Prostate gland (tissue), 2 donors: ENCODE measurements at regions not wholly inside any gene's neighbourhood (a gene's known extent, or its start where the extent isn't known, plus 50 kb on each side); places are given as distances from the start of the nearest gene placed in this dataset.

Experiments used
- DNase-seq: peaks from one replicate; pipeline ENCODE4 v3.0.0-alpha.2; 2019; ENCODE audit warnings: low spot score
- H3K27ac ChIP-seq, 2 donors: fragments of 200-600 bp; sonication (generic); 2 replicates each; pipeline ENCODE4 v1.5.1; 2017 to 2019
- H3K27me3 ChIP-seq: fragments of 200-600 bp; sonication (generic); replicated peaks from 2 replicates; pipeline ENCODE4 v1.5.1; 2019; ENCODE audit not compliant: insufficient read depth
- H3K36me3 ChIP-seq, 2 donors: fragments of 200-600 bp; sonication (generic); 1 replicate in 1 of 2; 2 replicates in 1 of 2; pipeline versions ENCODE4 v1.5.1 to v1.8.1; 2017 to 2019
- H3K4me1 ChIP-seq: fragments of 200-600 bp; sonication (generic); replicated peaks from 2 replicates; pipeline ENCODE4 v1.5.1; 2019
- H3K4me3 ChIP-seq, 2 donors: fragments of 200-600 bp; sonication (generic); 2 replicates each; pipeline ENCODE4 v1.5.1; 2017 to 2019
- H3K9me3 ChIP-seq: fragments of 200-600 bp; sonication (generic); 2 replicates; pipeline ENCODE4 v1.5.1; 2017
- CTCF ChIP-seq, 4 experiments: fragments of 200-600 bp in 2 of 4; fragments of 450-650 bp in 2 of 4; sonication (generic) in 2 of 4; IDR thresholded peaks; 1 replicate in 3 of 4; 2 replicates in 1 of 4; pipeline ENCODE4 v1.5.1; 2016 to 2019; ENCODE audit warnings: antibody characterized with exemption in 4 of 4, mild to moderate bottlenecking in 2 of 4, moderate library complexity in 2 of 4
- POLR2A ChIP-seq: fragments of 450-650 bp; IDR thresholded peaks from one replicate; pipeline ENCODE4 v1.6.1; 2016; ENCODE audit warnings: antibody characterized with exemption, mild to moderate bottlenecking
- POLR2AphosphoS5 ChIP-seq: sonication (generic); formaldehyde crosslinking; IDR thresholded peaks from one replicate; pipeline ENCODE4 v1.6.1; 2017; ENCODE audit warnings: antibody characterized with exemption
- WGBS: methylation state at CpG from one replicate; pipeline ENCODE4 v1.1.5; 2018; 5-methylcytosine and 5-hydroxymethylcytosine counted together
- intact Hi-C: fragments of 100-400 bp; cut with DNase I; formaldehyde crosslinking; loops from one replicate; pipeline ENCODE4 v1.14.2; 2022

- no peaks in the 10 kb centered on the region for H3K9me3 ChIP-seq
- H3K27ac ChIP-seq, result no peak overlapping the region
- TF ChIP-seq POLR2AphosphoS5 (no peak), CTCF (IDR thresholded peaks at IDR 0.05) (no peak), POLR2A (no peak)
- DNase-seq, result no peak
- H3K4me1 ChIP-seq, result no peaks in the 10 kb centered on the region
- H3K4me3 ChIP-seq, result no peak overlapping the region
- no peaks in the 10 kb centered on the region for H3K27me3 ChIP-seq
- WGBS, result 55% methylated on average over 11 of the region's 11 CpGs
- intact Hi-C loops, result no loop called here
- no peaks in the 10 kb centered on the region for H3K36me3 ChIP-seq
Measured at GRCh38 chr20:17786221-17786718, 86.5 kb downstream of the BANF2 start.
